ENCODE measurements at regions not wholly inside any gene's neighbourhood (a gene's known extent, or its start where the extent isn't known, plus 50 kb on each side); places are given as distances from the start of the nearest gene placed in this dataset.

- Histone ChIP-seq H3K4me3 (no peak overlapping the region), H3K27me3 (no peaks in the 10 kb centered on the region), H3K36me3 (no peaks in the 10 kb centered on the region), H3K4me1 (no peaks in the 10 kb centered on the region), H3K27ac (no peak overlapping the region), H3K9me3 (peaks cover 0 to 8% (median 2%) of the 10 kb centered on the region in 4 donors)
- ATAC-seq (ENCODE audit: low FRiP score in 2 of 2) (no peak), DNase-seq (no peak)
- WGBS, 2 donors: 93 to 96% methylated on average over 2 of the region's 2 CpGs
- no peak for TF ChIP-seq CTCF (IDR thresholded peaks at IDR 0.05)
- TF ChIP-seq EP300 (IDR thresholded peaks at IDR 0.05): no peak
- no peak for TF ChIP-seq POLR2A (IDR thresholded peaks at IDR 0.05)
- no peak for TF ChIP-seq POLR2AphosphoS5 (IDR thresholded peaks at IDR 0.05)
Measured at GRCh38 chr3:30962084-30962483, 67.6 kb upstream of the GADL1 start.

GRCh38 chr3:30962493-30962892 lies 68.0 kb upstream of the GADL1 start:
- Histone ChIP-seq H3K36me3 (no peaks in the 10 kb centered on the region), H3K27ac (no peak overlapping the region), H3K27me3 (no peaks in the 10 kb centered on the region), H3K4me3 (no peak overlapping the region), H3K4me1 (no peaks in the 10 kb centered on the region), H3K9me3 (peaks cover 0 to 8% (median 2%) of the 10 kb centered on the region in 4 donors)
- ATAC-seq (ENCODE audit: low FRiP score in 2 of 2) (no peak), DNase-seq (no peak)
- no peak for TF ChIP-seq EP300 (IDR thresholded peaks at IDR 0.05)
- TF ChIP-seq CTCF (IDR thresholded peaks at IDR 0.05): no peak
- no peak for TF ChIP-seq POLR2A (IDR thresholded peaks at IDR 0.05)
- no peak for TF ChIP-seq POLR2AphosphoS5 (IDR thresholded peaks at IDR 0.05)
- WGBS, 2 donors: 88 to 96% methylated on average over 4 of the region's 4 CpGs

GRCh38 chr3:30963223-30963722 lies 68.8 kb upstream of the GADL1 start:
- no peaks in the 10 kb centered on the region for H3K27me3 ChIP-seq
- TF ChIP-seq POLR2AphosphoS5 (IDR thresholded peaks at IDR 0.05): no peak
- no peak for TF ChIP-seq CTCF (IDR thresholded peaks at IDR 0.05)
- TF ChIP-seq EP300 (IDR thresholded peaks at IDR 0.05): no peak
- TF ChIP-seq POLR2A (IDR thresholded peaks at IDR 0.05): no peak
- H3K4me3 ChIP-seq: no peak overlapping the region
- H3K9me3 ChIP-seq: peaks cover 0 to 7% (median 2%) of the 10 kb centered on the region in 4 donors
- no peaks in the 10 kb centered on the region for H3K36me3 ChIP-seq
- H3K27ac ChIP-seq: no peak overlapping the region
- no peaks in the 10 kb centered on the region for H3K4me1 ChIP-seq
- ATAC-seq (ENCODE audit: low FRiP score in 2 of 2): no peak
- DNase-seq: no peak

GRCh38 chr3:30964612-30965011 lies 70.2 kb upstream of the GADL1 start:
- no peaks in the 10 kb centered on the region for H3K4me1 ChIP-seq
- no peaks in the 10 kb centered on the region for H3K9me3 ChIP-seq
- H3K4me3 ChIP-seq: no peak overlapping the region
- DNase-seq (no peak), ATAC-seq (ENCODE audit: low FRiP score in 2 of 2) (no peak)
- no peaks in the 10 kb centered on the region for H3K36me3 ChIP-seq
- TF ChIP-seq CTCF (IDR thresholded peaks at IDR 0.05): no peak
- TF ChIP-seq EP300 (IDR thresholded peaks at IDR 0.05): no peak
- TF ChIP-seq POLR2A (IDR thresholded peaks at IDR 0.05): no peak
- TF ChIP-seq POLR2AphosphoS5 (IDR thresholded peaks at IDR 0.05): no peak
- no peaks in the 10 kb centered on the region for H3K27me3 ChIP-seq
- H3K27ac ChIP-seq: no peak overlapping the region

- ATAC-seq (ENCODE audit: low FRiP score in 2 of 2) (no peak), DNase-seq (peak in 1 of 2 donors; percentile 41)
- H3K27ac ChIP-seq: no peak overlapping the region
- TF ChIP-seq POLR2A (IDR thresholded peaks at IDR 0.05) (no peak), POLR2AphosphoS5 (IDR thresholded peaks at IDR 0.05) (no peak), CTCF (IDR thresholded peaks at IDR 0.05) (no peak), EP300 (IDR thresholded peaks at IDR 0.05) (no peak)
- no peaks in the 10 kb centered on the region for H3K4me1 ChIP-seq
- H3K4me3 ChIP-seq: no peak overlapping the region
- H3K36me3 ChIP-seq: no peaks in the 10 kb centered on the region
- 75% methylated on average over 7 of the region's 7 CpGs for WGBS, 2 donors
- H3K9me3 ChIP-seq: no peaks in the 10 kb centered on the region
- no peaks in the 10 kb centered on the region for H3K27me3 ChIP-seq
Measured at GRCh38 chr3:30966896-30967295, 72.4 kb upstream of the GADL1 start.
